AG04449 (cell line): ENCODE measurements at regions not wholly inside any gene's neighbourhood (a gene's known extent, or its start where the extent isn't known, plus 50 kb on each side); places are given as distances from the start of the nearest gene placed in this dataset.

Experiments
- CTCF ChIA-PET: fragments of 350-600 bp; formaldehyde crosslinking; extraction: SDS; loops from one replicate; lab custom pipeline; 2021; ENCODE audit warnings: antibody characterized with exemption; lab: Yijun Ruan, JAX
- POLR2A ChIA-PET: fragments of 400-600, 350-600 bp; formaldehyde crosslinking; extraction: SDS; loops from one replicate; lab custom pipeline; 2020; ENCODE audit warnings: antibody characterized with exemption, inconsistent platforms; lab: Yijun Ruan, JAX
- DNase-seq: peaks from one replicate; pipeline ENCODE4 v3.0.0-alpha.2; 2010; ENCODE audit warnings: low read depth, low spot score
- H3K4me3 ChIP-seq: 2 replicates; pipeline ENCODE4 v1.5.1; 2011; ENCODE audit warnings: low read depth, mild to moderate bottlenecking, control low read depth, low read length
- CTCF ChIP-seq: IDR thresholded peaks from one replicate; pipeline ENCODE4 v1.5.1; 2011; ENCODE audit warnings: mild to moderate bottlenecking, moderate library complexity, low read length, control low read depth, inconsistent platforms; ENCODE audit not compliant: insufficient read depth; ENCODE audit errors: missing control alignments

- POLR2A ChIA-PET = no interaction called here
- no peak for DNase-seq
- CTCF ChIA-PET = no interaction called here
- no peak for TF ChIP-seq CTCF
- H3K4me3 ChIP-seq = no peak overlapping the region
Observed at GRCh38 chr1:71345491-71345890, 264.7 kb upstream of the ZRANB2 start.

GRCh38 chr1:71343686-71344416, 263.0 kb upstream of the ZRANB2 start:
- POLR2A ChIA-PET = no interaction called here
- TF ChIP-seq CTCF = no peak
- DNase-seq = no peak
- CTCF ChIA-PET = no interaction called here
- H3K4me3 ChIP-seq = no peak overlapping the region

DNA sequence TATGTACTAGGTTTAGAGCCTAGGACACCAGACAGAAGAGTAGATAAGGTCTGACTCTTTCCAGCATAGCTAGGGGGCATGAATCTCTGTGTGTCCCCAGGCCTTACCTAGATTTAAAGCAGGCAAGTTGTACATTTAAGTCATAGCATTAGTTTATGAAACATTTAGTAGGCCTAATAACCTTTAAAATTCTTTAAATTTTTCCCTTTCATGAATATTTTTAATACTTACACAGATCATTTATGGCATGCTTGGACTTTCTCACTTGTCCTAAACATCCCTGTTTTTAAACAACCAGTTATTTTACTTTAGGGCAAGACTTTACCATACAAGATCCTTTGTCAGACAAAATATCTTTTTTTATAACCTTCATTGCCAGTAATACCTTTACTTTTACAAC, 258.4 kb upstream of the ZRANB2 start:
- ChIA-PET POLR2A (no interaction called here), CTCF (no interaction called here)
- no peak for TF ChIP-seq CTCF

GRCh38 chr1:71330991-71331390, 250.2 kb upstream of the ZRANB2 start:
- POLR2A ChIA-PET = no interaction called here
- no peak overlapping the region for H3K4me3 ChIP-seq
- DNase-seq = no peak
- CTCF ChIA-PET = no interaction called here
- TF ChIP-seq CTCF = no peak

More for the DNA sequence above, 258.4 kb upstream of the ZRANB2 start:
- H3K4me3 ChIP-seq = no peak overlapping the region
- DNase-seq = no peak

DNA sequence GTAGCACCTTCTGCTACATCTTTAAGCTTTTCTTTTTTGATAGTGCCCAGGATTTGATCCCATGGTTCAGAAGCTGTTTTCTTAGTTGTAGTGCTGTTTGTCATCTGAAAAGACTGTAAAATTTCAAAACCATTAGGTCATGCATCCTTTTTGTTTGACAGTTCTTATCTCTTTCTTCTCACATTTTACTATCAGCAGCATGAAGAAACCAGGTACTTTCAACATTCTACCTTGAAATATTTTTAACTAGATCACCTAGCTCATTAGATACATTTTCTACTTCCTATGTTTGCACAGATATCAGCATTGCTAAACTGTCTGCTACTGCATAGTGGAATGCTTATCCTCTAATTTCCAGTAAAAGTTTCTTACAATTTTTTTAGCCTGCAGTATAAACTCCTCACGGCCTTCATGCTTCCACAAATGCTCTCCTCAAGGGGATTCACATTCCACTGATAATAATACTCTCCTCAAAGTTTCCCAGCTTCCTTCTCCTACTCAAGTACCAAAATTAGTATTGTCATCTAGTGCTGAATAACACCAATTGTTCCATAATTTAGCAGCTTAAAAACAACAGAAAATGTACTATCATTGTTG, 243.9 kb upstream of the ZRANB2 start:
- CTCF ChIA-PET = no interaction called here
- DNase-seq = no peak
- no peak for TF ChIP-seq CTCF
- POLR2A ChIA-PET = no interaction called here
- no peak overlapping the region for H3K4me3 ChIP-seq

GRCh38 chr1:71312545-71312944, 231.7 kb upstream of the ZRANB2 start:
- no peak overlapping the region for H3K4me3 ChIP-seq
- CTCF ChIA-PET = no interaction called here
- POLR2A ChIA-PET = no interaction called here
- TF ChIP-seq CTCF = no peak
- DNase-seq = no peak
